BJ (cell line): ENCODE measurements at regions not wholly inside any gene's neighbourhood (a gene's known extent, or its start where the extent isn't known, plus 50 kb on each side); places are given as distances from the start of the nearest gene placed in this dataset.

Experiments
- CTCF ChIA-PET: fragments of 350-600 bp; formaldehyde crosslinking; extraction: SDS; loops from one replicate; lab custom pipeline; 2021; ENCODE audit warnings: antibody characterized with exemption, inconsistent platforms; lab: Yijun Ruan, JAX
- POLR2A ChIA-PET: fragments of 300-600 bp; sonication (Branson Sonifier 250); formaldehyde crosslinking; extraction: SDS; loops from one replicate; lab custom pipeline; 2021; ENCODE audit warnings: antibody characterized with exemption; lab: Charles Lee
- DNase-seq: peaks from one replicate; pipeline ENCODE4 v3.0.0-alpha.2; 2011; ENCODE audit warnings: low read depth
- H3K27me3 ChIP-seq: 2 replicates; pipeline ENCODE4 v1.6.0; 2011; ENCODE audit warnings: low read length; ENCODE audit not compliant: control insufficient read depth, insufficient read depth
- H3K36me3 ChIP-seq: 2 replicates; pipeline ENCODE4 v1.5.1; 2011; ENCODE audit warnings: low read length; ENCODE audit not compliant: control insufficient read depth, insufficient read depth
- H3K4me3 ChIP-seq: 2 replicates; pipeline ENCODE4 v1.5.1; 2011; ENCODE audit warnings: low read depth, mild to moderate bottlenecking, control low read depth, low read length
- TF ChIP-seq, protein P1 (sequence below): IDR thresholded peaks from 2 replicates; pipeline ENCODE4 v1.5.1; 2011; ENCODE audit warnings: low read depth, mild to moderate bottlenecking, control low read depth, inconsistent platforms, low read length, moderate library complexity; ENCODE audit not compliant: insufficient read depth

DNA sequence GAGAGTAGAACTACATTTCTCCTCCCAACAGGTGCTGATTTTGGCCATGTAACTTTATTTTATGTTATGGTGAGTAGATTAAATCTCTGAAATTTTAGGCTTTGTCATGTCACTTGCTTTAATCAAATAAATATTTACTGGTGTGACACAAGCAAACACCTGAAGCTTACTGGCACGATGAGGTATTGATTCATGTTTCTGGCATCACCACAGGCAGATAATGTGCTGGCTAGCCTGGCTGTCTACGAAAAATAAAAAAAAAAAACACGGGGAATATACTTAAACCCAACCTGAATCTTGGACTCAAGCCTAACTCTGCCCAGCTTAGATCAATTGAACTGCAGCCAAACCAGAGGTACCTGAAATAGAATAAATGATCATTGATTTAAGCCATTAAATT lies 65.6 kb upstream of the CADM2 start:
- no peak for DNase-seq
- H3K36me3 ChIP-seq = no peaks in the 10 kb centered on the region
- no peak overlapping the region for H3K4me3 ChIP-seq
- POLR2A ChIA-PET = no interaction called here
- H3K27me3 ChIP-seq = no peaks in the 10 kb centered on the region
- TF ChIP-seq, protein P1, sequence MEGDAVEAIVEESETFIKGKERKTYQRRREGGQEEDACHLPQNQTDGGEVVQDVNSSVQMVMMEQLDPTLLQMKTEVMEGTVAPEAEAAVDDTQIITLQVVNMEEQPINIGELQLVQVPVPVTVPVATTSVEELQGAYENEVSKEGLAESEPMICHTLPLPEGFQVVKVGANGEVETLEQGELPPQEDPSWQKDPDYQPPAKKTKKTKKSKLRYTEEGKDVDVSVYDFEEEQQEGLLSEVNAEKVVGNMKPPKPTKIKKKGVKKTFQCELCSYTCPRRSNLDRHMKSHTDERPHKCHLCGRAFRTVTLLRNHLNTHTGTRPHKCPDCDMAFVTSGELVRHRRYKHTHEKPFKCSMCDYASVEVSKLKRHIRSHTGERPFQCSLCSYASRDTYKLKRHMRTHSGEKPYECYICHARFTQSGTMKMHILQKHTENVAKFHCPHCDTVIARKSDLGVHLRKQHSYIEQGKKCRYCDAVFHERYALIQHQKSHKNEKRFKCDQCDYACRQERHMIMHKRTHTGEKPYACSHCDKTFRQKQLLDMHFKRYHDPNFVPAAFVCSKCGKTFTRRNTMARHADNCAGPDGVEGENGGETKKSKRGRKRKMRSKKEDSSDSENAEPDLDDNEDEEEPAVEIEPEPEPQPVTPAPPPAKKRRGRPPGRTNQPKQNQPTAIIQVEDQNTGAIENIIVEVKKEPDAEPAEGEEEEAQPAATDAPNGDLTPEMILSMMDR = no peak
- CTCF ChIA-PET = no interaction called here

DNA sequence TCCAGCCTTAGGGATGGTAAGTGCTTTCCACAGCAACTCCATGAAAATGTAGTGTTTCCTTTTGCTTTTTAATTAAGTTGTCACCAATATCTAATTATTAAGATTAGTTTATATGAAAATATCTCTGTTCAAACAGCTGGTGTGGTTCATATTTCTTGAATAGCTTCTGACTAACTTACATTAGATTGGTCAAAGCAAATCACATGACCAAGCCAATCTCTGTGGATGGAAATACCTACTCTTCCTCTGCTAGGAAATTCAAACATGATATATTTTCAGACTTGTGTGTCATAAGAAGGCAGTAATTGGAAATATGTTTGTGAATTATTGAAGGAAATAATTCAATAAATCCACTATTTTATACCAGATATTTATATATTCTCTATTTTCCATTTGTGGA lies 54.6 kb upstream of the CADM2 start:
- H3K36me3 ChIP-seq = no peaks in the 10 kb centered on the region
- H3K27me3 ChIP-seq = no peaks in the 10 kb centered on the region
- no peak overlapping the region for H3K4me3 ChIP-seq
- DNase-seq = no peak
- POLR2A ChIA-PET = no interaction called here
- CTCF ChIA-PET = no interaction called here
- TF ChIP-seq, protein P1 = no peak

DNA sequence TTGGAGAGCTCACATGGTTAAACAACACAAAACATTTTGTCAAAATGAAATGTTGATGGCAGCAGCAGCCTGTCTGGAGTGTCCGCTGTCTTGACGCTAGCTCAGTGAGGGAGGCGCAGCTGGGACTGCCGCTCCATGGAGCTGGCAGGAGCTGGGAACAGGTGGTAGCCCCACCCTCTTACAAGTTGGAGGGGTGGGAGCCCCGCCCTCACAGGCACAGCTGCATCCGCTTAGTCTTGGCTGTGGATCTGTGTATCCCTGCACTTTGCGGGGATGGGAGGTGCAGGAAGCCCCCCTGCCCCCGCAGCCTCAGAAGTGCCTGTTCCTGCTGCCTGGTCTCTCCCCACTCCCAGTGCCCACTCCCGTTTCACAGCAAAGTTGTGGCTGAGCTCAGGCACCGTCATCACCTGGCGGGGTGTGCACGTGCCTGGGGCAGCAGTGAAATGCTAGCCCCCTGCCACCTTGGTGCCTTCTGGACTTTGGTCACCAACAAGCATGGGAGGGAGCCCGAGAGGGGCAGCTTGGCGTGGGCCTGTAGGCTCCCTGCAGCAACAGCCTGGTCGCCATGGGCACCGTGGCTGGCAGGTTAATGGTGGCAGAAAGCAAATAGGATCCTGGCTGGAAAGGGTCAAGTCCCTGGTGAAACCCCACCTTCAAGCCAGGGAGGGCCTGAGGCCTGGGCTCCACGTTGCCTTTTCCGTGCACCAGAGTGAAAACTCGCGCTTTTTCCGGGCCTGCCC lies 53.8 kb upstream of the CADM2 start:
- no peak for DNase-seq
- ChIA-PET CTCF (no interaction called here), POLR2A (no interaction called here)
- Histone ChIP-seq H3K36me3 (no peaks in the 10 kb centered on the region), H3K27me3 (no peaks in the 10 kb centered on the region), H3K4me3 (no peak overlapping the region)
- TF ChIP-seq, protein P1 = no peak

DNA sequence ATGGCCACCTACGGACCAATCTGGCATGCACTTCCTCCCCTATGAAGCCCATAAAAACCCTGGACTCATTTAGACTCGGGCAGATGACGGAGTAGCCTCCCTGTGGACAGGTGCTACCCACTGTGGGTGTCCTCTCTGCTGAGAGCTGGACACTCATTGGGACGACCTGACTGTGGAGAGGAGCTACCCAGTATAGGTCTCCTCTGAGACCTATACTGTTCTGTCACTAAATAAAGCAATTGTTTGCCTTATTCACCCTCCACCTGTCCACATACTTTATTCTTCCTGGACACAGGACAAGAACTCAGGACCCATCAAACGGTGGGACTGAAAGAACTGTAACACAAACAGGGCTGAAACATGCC lies 53.3 kb upstream of the CADM2 start:
- ChIA-PET CTCF (no interaction called here), POLR2A (no interaction called here)
- Histone ChIP-seq H3K36me3 (no peaks in the 10 kb centered on the region), H3K27me3 (no peaks in the 10 kb centered on the region), H3K4me3 (no peak overlapping the region)
- TF ChIP-seq, protein P1 = no peak
- DNase-seq = no peak

DNA sequence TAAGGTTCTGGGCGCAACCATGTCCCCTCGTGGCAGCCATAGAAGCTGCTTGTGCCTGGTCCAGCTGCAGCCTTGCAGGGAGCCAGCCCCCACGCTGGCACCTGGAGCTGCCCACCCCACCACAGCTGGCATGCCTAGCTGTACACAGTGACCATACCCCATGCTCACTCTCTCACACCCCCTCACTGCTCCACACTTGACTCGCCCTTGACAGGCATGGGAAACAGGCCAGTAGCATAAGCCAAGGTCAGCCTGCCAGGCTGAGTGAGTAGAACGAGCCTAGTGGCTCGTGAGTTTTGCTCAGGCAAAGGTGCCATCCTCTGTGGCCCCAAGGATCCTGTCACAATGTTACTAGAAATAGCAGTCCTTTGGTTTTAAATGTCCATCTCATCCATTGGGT lies 52.7 kb upstream of the CADM2 start:
- TF ChIP-seq, protein P1 = no peak
- H3K4me3 ChIP-seq = no peak overlapping the region
- H3K27me3 ChIP-seq = no peaks in the 10 kb centered on the region
- ChIA-PET CTCF (no interaction called here), POLR2A (no interaction called here)
- no peak for DNase-seq
- no peaks in the 10 kb centered on the region for H3K36me3 ChIP-seq
